ENCODE measurements at regions not wholly inside any gene's neighbourhood (a gene's known extent, or its start where the extent isn't known, plus 50 kb on each side); places are given as distances from the start of the nearest gene placed in this dataset.

DNA sequence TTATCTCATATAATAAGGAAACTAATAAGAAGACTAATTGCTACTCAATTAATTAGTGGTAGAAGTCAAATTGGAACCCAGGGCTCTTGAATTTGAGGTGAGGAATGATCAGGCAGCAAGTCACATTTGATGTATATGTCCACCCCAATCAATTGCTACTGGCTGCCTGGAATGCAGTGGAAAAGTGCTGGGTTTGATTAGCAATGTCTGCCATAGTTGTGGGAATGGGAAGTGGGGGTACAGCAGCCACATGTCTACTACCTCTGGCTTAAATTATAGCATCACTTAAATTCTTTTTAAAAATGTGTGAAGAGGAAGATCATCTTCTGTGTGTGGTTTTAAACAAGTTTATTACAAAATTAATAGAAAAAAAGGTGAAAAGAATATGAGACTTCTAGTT lies 50.8 kb upstream of the NAV2 start:
- DNase-seq (ENCODE audit: low read depth) = no peak

DNA sequence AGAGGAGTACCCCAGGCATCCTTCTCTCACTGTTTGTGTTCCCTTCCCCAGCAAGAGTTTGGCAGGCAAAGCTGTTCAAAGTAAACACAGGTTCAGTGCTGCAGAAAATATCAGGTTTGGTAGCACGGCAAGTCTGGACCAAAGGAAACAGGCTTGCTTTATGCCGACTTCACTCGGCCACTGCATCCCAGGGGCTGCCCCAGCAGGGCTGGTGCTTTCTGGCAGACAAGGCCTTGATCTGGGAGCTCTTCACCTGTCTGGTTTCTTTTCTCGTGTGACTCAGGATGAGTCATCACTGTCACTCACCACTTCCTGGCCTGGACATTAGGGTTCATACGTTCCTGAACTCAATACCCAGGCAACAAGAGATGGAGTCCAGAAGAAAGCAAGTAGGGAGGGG lies 52.6 kb upstream of the NAV2 start:
- DNase-seq (ENCODE audit: low read depth) = peak; percentile 97

DNA sequence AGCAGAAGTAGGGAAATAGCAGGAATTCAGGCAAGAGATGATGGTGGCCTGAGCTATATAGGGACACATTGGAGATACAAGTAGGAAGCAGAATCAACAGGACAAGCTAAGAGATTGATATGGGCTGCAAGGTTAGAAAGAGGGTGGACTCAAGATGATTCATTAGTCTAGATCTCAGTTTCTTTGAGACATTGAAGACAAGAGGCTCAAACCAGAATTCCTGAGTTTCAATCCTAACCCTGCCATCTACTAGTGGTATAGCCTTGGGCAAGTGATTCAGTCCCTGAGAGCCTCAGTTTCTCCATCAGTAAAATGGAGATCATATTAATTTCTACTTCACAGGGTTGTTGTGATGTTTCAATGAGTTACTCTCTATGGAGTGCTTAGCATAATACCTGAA lies 53.1 kb upstream of the NAV2 start:
- DNase-seq (ENCODE audit: low read depth) = no peak

DNA sequence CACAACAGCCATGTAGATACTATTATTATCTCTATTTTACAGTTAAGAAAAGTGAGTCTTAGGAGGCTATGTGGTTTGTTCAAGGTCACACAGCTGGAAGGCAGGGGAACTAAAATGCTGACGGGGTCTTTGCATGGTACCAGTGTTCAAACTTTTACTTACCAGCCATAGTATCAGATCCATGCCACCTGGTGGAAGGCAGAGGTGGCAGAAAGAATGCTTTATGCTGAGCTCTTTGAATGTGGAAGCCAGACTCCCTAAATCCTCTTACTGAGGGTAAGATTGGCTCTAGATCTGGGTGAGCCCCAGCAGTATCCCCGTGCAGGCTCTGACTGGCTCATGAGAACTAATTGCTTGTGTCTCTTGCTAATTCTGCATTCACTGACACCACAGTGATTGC lies 54.3 kb upstream of the NAV2 start:
- no peak for DNase-seq (ENCODE audit: low read depth)

DNA sequence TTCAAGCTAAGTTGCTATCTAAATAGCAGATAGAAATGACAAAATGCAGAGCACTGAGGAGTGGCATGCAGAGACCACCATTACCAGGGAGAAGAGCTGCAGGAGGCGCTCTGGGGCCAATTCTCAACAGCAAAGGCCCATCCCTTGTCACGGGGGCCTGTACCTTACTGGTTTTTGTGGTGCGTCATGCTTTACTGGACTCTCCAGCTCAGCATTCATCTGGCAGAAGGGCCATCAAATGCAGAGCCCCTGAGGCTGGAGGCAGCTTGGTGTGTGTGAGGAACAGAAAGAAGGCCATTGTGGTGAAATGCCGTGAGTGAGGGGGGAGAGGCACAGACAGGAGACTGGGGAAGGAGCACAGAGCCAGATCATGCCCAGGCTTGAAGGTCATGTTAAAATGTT lies 56.5 kb upstream of the NAV2 start:
- no peak for DNase-seq (ENCODE audit: low read depth)

DNA sequence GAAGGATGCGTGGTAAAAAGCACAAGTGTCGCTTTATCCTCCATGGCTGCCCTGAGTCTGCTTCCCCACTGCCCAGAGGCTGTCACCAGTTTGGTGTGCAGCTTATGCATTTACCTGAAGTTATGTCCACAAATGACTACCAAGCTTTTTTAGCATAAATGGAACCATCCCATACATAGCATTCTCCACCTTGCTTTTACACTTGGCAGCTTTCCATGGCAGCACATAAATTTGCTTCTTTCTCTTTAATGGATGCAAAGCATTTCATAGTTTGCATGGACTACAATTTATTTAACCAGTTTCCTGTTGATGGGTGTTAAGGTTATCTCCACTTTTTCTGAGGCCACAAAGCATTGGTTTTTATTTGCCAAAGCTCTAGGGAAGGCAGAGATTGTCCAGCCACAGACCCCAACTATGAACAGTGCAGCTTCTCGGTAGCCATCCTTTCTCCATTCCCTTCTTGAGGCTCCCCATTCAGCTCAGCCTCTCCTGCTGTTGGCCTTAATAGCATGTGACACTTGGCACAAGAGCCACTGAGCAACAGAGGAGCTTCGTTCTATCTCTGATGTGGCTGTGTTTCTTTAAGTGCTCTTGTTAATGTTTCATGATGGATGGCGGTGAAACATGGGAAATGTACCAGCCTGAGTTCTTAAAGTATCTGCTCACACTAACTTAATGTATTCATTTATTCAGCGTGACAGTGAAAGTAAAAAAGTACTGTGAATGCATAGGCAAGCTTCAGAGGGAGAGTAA lies 59.8 kb upstream of the NAV2 start:
- no peak for DNase-seq (ENCODE audit: low read depth)

DNA sequence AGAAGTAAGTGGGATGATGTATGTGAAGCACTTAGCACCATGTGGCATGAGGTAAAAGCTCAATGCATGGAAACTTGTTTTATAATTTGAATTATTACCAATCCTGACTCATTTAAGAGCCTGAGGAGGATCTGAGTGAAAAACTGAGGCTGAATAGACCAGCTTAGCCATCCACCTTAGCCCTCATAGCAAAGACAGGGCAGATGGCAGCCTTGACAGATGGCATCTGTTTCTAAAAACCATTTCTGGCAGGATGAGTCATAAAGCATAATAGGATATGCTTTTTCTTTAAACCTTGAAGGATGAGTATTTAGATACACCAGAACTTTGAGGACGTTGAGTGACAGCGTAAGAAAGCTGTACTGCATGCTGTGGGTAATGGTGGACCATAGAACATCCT lies 61.0 kb upstream of the NAV2 start:
- DNase-seq (ENCODE audit: low read depth) = peak; percentile 79

DNA sequence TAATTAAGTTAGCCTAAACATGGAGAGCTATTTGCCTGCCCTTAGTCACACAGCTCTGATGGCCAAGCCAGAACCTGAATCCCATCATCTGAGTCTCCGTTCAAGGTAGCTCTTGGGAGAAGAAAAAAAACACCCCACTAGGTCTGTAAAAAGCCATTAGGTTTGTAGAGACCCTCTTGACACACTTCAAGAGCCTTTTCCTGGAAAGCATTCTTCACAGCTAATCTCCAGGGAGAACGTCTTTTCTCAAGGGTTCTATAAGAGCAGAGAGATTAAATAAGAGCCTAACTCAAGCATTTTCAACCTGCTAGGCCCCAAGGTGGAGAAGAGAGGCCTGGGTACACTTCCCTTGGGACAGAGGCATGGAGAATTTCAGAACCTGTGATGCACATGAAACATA lies 61.6 kb upstream of the NAV2 start:
- DNase-seq (ENCODE audit: low read depth) = no peak

DNA sequence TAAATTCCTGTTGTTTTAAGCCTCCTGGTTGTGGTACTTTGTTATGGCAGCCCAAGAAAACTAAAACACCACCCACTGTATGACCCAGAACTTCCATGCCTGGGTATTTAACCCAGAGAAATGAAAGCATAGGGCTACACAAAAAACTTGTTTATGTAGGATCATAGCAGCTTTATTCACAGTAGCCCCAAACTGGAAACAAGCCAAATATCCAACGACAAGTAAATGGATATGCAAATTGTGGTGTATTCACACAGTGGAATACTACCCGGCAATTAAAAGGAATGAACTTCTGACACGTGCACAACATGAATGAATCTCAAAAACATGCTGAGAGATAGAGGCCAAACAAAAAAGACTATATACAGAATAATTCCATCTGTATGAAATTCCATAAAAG lies 62.2 kb upstream of the NAV2 start:
- no peak for DNase-seq (ENCODE audit: low read depth)

DNA sequence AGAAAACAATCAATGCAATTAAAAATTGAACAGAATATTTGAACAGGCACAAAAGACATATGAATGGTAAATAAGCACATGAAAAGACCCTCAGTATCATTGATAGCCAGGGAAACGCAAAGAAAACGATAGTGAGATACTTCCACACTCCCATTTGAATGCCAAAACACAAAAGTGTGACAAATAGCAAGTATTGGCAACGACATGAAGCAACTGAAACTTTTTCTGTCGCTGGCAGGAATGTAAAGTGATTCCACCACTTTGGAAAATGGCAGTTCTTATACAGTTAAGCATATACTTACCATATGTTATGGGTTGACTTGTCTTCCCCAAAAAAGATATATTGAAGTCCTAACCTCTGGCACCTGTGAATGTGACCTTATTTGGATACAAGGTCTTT lies 62.9 kb upstream of the NAV2 start:
- DNase-seq (ENCODE audit: low read depth) = no peak

DNA sequence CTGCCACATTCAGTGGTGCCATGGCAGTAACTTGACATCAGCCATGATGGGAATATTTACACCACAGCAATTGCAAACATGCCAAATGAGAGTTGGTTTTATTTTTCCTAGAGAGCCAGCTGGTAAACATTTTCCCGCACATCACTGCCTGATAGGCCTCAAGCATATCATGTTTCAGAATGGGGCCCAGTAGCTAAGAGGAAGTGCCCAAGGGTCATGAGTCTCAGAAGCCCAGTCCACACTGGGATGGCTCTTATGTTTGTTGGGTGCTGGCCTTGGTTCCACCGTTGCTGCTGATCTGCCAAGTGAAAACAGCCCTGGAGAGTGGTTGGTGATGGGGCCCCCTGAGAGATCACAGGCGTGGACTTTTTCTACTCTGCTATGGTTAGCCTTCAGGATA lies 64.3 kb upstream of the NAV2 start:
- DNase-seq (ENCODE audit: low read depth) = peak; percentile 54

DNA sequence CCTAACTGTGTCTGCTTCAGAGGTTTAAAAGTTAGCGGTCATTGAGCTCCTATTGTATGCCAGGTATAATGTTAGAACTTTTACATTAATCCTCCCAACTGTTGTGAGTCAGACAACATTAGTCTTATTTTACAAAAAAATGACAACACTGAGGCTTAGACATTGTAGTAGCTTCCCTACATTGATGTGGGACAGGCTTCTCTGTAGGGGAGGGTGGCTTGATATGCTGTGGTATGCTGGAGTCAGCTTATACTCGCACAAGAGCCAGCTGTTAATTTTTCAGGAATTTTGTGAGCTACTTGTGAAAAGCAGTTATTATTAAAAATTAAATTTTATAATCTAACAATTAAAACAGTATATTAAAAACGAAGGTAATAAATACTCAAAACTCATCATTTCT lies 64.8 kb upstream of the NAV2 start:
- no peak for DNase-seq (ENCODE audit: low read depth)

DNA sequence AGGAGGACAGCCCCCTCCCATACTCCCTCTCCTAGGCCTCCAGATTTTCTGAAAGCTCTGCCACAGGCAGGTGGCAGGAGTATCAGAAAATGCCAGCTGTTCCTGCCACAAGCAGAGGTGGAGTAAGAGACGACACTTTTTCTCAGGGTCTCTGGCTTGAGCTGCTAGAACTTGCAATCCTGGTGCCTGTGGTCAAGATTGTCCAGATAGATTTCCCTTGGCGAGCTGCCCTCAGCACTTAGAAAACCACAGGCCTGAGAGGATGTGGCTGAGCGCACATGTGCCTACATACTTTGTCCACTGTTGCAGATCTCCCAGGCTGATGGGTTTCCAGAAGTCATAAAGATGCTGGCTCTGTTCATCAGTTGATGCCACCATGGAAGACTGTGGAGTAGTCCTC lies 65.7 kb upstream of the NAV2 start:
- DNase-seq (ENCODE audit: low read depth) = peak; percentile 99

DNA sequence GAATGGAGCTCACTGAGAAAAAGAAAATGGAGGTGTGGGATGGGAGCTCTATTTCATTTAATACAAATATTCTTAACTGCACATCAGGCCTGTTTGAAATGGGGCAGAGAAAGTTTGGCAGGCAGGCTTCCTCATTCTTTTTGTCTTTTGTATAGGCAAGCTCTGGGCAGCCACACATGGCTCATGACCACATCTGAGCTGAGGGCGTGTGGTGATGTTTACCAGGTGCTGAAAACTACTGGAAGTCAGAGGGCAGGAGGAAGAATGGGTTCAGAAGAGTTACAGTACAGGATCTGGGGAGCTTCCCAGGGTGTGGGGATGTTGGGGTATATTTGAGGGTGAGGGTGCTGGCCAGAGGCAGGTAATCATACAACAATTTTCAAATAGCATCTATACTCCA lies 66.3 kb upstream of the NAV2 start:
- peak; percentile 28 for DNase-seq (ENCODE audit: low read depth)

DNA sequence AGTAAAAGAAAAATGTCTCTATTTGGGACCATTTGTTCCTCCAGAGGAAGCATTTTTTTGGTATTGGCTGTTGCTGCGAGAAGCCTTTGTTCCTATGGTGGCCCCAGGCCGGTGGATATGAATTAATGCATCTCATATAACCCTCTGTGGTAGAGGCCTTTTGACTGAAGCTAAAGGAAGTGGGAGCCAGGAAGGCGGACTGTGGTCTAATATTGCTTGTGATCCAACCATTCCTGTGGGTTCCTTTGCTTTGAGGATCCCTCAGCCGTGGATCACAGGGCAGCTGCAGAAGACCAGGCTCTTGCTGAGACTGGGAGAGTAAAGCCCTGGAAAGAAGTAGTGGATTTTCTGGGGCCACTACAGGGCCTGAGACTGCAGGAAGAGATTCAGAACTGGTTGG lies 68.3 kb upstream of the NAV2 start:
- peak; percentile 46 for DNase-seq (ENCODE audit: low read depth)

DNA sequence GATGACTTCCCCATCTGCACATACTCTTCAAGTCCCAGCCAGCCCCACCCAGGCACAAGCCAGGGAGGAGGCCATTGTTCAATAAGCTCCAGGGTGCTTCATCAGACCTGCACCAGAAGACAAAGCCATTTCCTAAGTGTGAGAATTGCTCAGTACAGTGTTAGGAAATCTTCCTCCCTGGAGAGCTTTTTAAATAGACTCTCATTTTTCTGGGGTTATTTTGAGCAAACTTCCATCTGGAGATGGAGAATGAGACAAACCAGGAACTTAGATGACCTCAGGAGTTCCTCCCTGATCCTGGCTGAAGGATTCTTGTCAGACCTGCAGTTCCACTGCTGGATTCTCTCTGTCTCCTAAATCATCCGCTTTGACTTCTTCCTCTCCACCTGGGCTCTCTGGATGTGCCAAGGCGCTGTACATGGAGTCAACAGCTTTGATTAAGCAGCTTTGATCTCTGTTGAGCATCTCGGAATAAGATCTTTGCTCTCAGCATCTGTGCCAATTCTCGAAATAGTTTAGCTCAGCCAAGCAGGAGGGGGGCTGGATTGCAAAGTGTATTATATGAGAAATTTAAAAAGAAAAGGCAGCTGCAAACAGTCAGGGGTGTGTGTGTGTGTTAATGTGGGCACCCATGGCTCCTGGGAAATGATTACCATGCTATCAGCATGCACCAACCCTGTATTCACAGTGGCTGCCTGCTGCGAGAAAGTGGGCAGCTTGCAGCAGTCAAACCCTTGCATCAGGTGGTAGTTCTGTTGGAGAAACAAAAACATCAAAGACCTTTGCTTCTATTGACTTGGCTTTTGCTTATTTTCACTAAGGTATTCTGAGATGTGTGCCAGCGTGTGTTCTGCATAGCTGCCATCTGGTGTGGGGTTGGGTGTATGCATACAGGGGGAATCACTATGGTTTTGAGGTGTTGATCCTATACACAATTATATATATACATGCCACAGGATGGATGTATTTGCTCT lies 70.2 kb upstream of the NAV2 start:
- peak; percentile 49 for DNase-seq (ENCODE audit: low read depth)

DNA sequence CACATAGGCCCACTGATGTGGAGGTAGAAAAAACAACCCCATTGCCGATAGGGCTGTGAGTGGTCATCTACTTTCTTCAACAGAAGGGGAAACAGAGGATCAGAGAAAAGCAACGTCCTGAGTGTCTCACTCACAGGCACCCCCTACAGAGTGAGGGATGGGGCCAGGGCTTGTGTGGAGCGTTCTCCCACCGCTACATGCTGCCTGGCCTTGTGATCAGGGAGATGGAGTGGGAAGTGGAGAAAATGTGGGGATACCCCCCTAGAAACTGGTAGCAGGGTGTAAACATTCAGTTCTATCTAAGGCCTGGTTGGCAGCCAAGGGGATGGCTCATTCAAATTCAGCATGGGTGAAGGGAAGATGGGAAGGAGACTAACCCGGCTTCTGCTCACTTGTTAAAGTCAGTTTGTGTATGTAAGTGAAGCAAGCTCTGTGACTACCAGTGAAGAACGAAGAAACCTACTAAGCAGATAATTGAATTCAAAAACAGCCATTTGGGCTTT lies 73.0 kb upstream of the NAV2 start:
- no peak for DNase-seq (ENCODE audit: low read depth)

DNA sequence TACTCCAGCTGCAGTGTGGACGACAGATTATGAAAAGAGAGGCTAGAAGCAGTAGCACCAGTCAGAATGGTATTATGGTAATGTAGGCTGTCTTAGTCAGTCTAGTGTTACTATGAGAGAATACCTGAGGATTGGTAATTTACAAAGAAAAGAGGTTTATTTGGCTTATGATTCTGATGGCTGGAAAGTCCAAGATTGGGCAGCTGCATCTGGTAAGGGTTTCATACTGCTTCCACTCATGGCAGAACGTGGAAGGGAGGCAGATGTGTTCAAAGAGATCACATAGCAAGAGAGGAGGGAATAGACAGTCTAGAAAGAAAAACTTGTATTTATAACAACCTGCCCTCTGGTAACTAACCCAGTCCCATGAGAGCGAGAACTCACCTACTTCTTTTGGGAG lies 77.3 kb upstream of the NAV2 start:
- no peak for DNase-seq (ENCODE audit: low read depth)

DNA sequence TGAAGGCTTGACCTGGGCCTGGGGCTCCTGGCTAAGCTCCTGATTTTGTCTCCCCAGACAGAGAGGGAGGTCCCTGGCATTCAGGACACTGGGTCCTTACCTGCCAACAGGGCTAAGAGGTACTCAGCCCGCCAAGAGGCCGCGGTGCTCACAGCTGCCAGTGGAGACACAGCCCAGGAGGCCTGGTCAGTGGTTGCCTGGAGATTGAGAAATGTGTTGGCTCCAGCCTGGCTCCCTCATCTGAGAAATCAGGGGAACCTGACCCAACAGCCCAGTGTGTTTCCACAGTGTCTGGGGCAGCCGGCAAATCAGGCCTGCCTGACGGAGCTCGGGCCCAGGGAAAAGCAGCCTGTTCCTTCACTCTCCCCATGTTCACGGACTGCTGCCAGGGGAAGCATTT lies 79.4 kb upstream of the NAV2 start:
- DNase-seq (ENCODE audit: low read depth) = no peak

DNA sequence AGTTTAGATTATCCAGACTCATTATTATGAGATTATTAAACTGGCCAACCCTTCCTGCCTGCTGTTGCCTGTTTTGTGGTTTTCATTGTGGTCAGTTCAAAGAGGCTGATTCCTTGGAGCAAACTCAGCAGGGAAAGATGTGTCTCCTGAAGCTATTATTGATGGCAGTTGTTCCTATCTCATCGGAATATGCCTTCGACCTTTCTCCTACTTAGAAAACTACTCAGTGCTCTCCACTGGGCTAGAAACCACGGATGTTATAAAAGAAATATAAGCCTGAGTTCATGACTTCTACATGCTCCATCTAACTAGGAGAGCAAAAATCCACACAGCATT lies 80.2 kb upstream of the NAV2 start:
- DNase-seq (ENCODE audit: low read depth) = peak; percentile 70

DNA sequence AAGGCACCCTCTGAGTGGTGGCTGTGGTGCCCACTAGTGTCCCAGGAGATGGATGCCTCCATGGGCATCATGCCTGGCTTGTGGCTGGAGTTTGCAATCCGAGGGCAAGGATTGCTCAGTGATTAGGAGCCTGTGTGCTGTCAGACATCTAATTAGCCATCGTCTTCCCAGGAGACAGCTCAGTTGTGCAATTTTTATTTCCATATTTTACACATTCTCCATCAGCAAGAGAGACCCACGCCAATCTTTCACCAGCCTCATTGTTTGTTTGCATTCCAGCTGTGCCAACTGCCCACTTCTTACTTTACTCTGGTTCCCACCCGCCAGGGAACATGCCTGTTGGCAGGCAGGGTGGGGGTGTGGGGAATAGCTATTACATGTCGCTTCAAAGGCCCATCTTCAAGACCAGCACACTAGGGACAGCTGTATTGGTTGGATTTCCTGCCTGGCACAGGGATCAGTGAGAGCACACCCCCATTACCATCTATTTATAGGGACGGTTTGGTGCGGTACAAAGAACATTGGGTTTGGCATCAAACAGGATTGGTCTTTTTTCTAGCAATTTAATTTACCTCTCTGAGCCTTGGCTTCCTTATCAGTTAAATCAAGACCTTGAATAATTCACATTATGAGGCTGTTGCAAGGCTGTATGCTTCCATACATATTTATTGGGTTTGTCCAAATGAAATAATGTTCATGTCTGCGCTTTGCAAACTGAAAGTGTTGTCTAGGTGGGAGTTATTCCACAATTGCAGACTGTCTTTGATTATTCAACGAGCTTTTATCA lies 80.7 kb upstream of the NAV2 start:
- peak; percentile 77 for DNase-seq (ENCODE audit: low read depth)

DNA sequence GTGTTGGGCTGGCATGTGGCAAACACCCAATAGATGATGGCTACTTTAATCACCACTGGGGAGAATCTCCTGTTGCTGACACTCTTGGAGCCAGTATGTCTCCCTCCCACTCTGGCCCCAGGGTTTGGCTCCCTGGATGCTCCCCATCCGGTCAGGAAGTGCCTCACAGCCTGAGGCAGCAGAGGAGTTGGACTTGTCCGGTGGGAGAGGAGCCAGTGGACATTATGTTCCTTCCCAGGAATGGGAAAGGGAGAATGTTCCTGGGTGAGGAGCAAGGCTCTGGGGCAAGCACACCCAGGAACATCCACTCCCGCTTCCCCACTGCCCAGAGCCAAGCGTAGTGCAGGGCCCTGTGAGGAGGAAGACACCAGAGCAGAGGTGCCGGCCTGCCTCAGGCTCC lies 84.6 kb upstream of the NAV2 start:
- peak; percentile 96 for DNase-seq (ENCODE audit: low read depth)
